Nephron progenitor cell (in vitro differentiated cells): ENCODE measurements at regions not wholly inside any gene's neighbourhood (a gene's known extent, or its start where the extent isn't known, plus 50 kb on each side); places are given as distances from the start of the nearest gene placed in this dataset.

Experiments
- DNase-seq: peaks from one replicate; pipeline ENCODE4 v3.0.0; 2021
- H3K27ac Mint-ChIP-seq: 2 replicates; pipeline ENCODE4 v1.8.0; 2021; ENCODE audit warnings: mild to moderate bottlenecking, moderate library complexity, mixed read lengths
- H3K27me3 Mint-ChIP-seq: 2 replicates; pipeline ENCODE4 v1.8.0; 2021; ENCODE audit warnings: mild to moderate bottlenecking, low read depth, mixed read lengths; ENCODE audit not compliant: poor library complexity
- H3K36me3 Mint-ChIP-seq: 2 replicates; pipeline ENCODE4 v1.8.0; 2021; ENCODE audit warnings: low read depth, mixed read lengths
- H3K4me1 Mint-ChIP-seq: 2 replicates; pipeline ENCODE4 v1.8.0; 2021; ENCODE audit warnings: mixed read lengths
- H3K4me3 Mint-ChIP-seq: 2 replicates; pipeline ENCODE4 v1.8.0; 2021; ENCODE audit warnings: mild to moderate bottlenecking, moderate library complexity, mixed read lengths
- H3K9me3 Mint-ChIP-seq: 2 replicates; pipeline ENCODE4 v1.8.0; 2021; ENCODE audit warnings: mild to moderate bottlenecking, moderate library complexity, mixed read lengths
- TF ChIP-seq, protein P1 (sequence below): fragments of 200-600 bp; sonication (generic); IDR thresholded peaks from 2 replicates; pipeline ENCODE4 v1.5.0; 2021; ENCODE audit warnings: antibody characterized with exemption

DNA sequence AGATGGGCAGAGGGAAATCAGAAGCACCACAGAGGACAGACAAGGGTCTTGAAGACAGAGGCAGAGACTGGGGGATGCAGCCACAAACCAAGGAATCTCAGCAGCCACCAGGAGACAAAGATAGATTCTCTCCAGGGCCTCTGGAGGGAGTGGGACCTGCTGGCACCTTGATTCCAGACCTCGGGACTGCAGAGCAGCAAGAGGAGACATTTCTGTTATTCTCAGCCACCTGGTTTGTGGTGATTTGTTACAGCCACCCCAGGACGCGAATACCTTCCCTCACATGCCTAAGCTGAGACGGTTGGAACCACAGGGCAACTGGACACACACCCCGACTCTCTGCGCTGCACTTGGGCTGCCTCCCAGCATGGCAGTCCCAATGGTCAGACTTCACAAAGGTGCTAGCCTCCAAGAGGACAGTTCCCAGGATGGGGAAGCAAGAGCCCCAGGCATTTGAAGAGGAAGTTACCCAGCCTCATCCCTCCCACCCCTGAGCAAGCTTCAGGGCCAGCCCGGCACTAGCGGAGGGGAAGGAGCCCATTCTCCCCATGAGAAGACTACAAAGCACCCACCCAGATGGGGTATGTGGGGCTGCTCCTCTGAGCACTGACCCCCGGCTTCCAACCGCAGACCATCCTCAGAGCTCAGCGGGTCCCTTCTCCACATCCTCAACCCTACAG, 104.6 kb upstream of the INSIG1 start:
- Mint-ChIP-seq H3K4me3 (no peak overlapping the region), H3K4me1 (peaks cover 26% of the 10 kb centered on the region), H3K9me3 (peaks cover 38% of the 10 kb centered on the region), H3K27me3 (peaks cover 30% of the 10 kb centered on the region), H3K36me3 (peaks cover 4% of the 10 kb centered on the region), H3K27ac (no peak overlapping the region)
- no peak for DNase-seq
- TF ChIP-seq, protein P1, sequence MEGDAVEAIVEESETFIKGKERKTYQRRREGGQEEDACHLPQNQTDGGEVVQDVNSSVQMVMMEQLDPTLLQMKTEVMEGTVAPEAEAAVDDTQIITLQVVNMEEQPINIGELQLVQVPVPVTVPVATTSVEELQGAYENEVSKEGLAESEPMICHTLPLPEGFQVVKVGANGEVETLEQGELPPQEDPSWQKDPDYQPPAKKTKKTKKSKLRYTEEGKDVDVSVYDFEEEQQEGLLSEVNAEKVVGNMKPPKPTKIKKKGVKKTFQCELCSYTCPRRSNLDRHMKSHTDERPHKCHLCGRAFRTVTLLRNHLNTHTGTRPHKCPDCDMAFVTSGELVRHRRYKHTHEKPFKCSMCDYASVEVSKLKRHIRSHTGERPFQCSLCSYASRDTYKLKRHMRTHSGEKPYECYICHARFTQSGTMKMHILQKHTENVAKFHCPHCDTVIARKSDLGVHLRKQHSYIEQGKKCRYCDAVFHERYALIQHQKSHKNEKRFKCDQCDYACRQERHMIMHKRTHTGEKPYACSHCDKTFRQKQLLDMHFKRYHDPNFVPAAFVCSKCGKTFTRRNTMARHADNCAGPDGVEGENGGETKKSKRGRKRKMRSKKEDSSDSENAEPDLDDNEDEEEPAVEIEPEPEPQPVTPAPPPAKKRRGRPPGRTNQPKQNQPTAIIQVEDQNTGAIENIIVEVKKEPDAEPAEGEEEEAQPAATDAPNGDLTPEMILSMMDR: no peak

DNA sequence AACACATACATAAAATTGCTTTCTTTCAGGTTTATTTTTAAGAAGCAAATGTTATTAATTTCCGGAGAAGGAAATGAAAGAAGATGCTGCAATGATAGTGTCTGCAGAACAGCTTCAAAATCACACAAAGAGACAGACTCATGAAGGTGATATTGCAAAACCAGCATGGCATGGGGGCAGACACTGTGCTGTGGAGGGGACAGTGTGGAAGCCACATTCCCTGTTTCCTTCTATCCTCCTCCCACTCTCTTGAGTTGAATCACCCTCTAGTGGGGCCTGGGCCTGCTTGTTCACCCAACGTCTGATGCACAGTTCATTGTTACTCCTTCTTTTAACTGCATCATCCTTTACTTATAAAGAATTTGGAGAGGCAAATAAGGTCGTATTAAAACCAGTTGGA, 104.0 kb upstream of the INSIG1 start:
- no peak for DNase-seq
- peaks cover 28% of the 10 kb centered on the region for H3K27me3 Mint-ChIP-seq
- H3K4me1 Mint-ChIP-seq: peaks cover 27% of the 10 kb centered on the region
- H3K27ac Mint-ChIP-seq: no peak overlapping the region
- peaks cover 32% of the 10 kb centered on the region for H3K9me3 Mint-ChIP-seq
- TF ChIP-seq, protein P1: no peak
- peaks cover 4% of the 10 kb centered on the region for H3K36me3 Mint-ChIP-seq
- no peak overlapping the region for H3K4me3 Mint-ChIP-seq

DNA sequence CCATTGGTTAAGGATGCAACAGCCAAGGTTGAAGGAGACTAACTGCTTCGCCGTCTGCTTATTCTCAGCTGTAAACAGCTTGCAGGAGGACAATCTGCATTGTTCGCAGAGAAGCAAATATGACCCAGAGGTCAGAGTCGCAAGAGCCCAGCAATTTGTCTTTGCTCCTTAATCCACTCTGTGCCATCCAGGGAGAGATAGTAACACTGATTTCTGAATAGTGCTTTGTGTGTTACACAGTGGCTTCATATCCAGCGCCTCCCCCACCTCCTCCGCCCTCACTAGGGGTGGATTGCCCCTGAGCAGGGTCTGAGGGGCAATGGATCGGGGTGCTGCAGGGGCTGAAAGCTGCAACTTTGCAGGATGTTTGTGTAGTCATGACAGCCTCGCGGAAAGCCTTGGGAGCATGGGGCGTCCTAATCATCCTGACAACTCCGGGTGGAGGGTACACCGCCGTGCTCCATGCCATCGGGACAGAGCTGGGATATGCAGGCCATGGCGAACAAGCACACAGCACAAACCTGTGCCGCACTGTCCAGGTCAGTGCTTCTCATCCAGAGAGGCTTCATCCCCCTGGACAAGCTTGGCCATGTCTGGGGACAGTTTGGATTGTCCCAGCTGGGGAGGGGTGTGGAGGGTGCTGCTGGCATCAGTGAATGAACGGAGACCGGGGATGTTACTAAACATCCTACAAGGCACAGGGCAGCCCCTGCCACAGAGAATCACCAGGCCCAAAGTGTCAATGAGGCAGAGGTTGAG, 103.1 kb upstream of the INSIG1 start:
- peaks cover 32% of the 10 kb centered on the region for H3K9me3 Mint-ChIP-seq
- no peak overlapping the region for H3K27ac Mint-ChIP-seq
- TF ChIP-seq, protein P1: no peak
- no peak for DNase-seq
- H3K27me3 Mint-ChIP-seq: peaks cover 27% of the 10 kb centered on the region
- H3K4me1 Mint-ChIP-seq: peaks cover 31% of the 10 kb centered on the region
- peaks cover 4% of the 10 kb centered on the region for H3K36me3 Mint-ChIP-seq
- H3K4me3 Mint-ChIP-seq: no peak overlapping the region

DNA sequence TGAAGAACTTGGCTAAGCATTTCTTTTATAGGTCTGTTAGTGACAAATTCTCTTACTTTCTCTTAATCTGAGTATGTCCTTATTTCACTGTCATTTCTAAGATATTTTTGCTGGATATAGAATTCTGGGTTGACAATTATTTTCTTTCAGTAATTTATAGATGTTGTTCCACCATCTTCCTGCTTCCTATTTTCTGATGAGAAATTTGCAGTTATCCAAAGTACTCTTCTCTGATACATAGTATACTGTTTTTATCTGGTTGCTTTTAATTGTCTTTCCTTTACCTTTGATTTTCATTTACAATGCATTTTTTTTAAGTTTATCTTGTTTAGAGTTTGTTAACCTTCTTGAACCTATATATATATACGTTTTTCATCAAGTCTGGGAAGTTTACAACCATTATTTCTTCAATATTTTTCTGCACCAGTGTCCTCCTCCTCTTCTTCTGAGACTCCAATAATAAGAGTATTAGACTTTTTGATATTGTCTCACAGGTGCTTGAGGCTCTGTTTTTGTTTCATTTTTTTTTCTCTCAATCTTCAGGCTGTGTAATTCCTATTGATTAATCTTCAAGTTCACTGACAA, 101.6 kb upstream of the INSIG1 start:
- Mint-ChIP-seq H3K4me3 (no peak overlapping the region), H3K27me3 (peaks cover 24% of the 10 kb centered on the region), H3K9me3 (peaks cover 32% of the 10 kb centered on the region), H3K27ac (no peak overlapping the region), H3K4me1 (peaks cover 31% of the 10 kb centered on the region), H3K36me3 (peaks cover 4% of the 10 kb centered on the region)
- no peak for DNase-seq
- TF ChIP-seq, protein P1: no peak

DNA sequence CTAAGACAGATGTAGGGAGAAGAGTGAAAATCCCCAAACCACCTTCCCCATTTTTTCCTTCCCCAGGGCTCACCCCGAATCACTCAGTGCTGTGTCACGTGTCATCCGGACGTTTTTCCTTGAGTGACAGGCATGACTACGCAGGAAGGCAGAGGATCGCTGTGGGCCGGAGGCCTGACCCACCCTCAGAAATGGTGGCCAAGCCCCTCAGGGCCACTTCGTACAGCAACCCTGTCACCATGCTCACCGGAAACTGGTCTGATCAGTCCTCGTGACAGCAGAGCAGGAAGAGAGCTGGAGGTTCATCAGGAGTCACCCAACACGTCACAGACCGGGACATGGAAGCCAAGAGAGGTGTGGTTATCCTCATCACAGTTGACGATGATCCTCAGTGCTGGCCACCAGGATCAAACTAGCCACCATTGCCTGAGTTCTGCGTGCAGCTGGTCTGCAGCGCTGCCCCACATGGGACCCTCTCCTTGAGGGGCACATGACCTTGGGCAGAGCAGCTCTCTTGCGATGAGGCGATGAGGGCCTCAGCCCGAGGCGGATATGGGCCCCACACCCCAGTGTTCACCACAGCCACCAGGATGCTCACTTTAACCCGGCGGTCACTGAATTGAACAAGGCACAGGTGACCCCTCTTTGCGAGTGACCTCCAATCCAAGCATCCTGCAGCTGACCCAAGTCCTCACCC, 99.3 kb upstream of the INSIG1 start:
- Mint-ChIP-seq H3K9me3 (peaks cover 23% of the 10 kb centered on the region), H3K36me3 (peaks cover 4% of the 10 kb centered on the region), H3K27me3 (peaks cover 7% of the 10 kb centered on the region), H3K4me3 (no peak overlapping the region), H3K4me1 (peaks cover 22% of the 10 kb centered on the region), H3K27ac (no peak overlapping the region)
- no peak for DNase-seq
- TF ChIP-seq, protein P1: no peak
